Thyroid gland (tissue), 4 donors: ENCODE measurements at regions not wholly inside any gene's neighbourhood (a gene's known extent, or its start where the extent isn't known, plus 50 kb on each side); places are given as distances from the start of the nearest gene placed in this dataset.
A peak's percentile ranks its signal among the peaks of the same experiment; 100 is the strongest.

ENCODE experiments used
- CTCF ChIP-seq, 6 experiments: fragments of 200-600 bp in 3 of 6; fragments of 450-650 bp in 3 of 6; sonication (generic) in 3 of 6; IDR thresholded peaks; one replicate each; pipeline ENCODE4 v1.5.1; 2016 to 2019; ENCODE audit warnings: antibody characterized with exemption in 6 of 6, mild to moderate bottlenecking in 2 of 6, inconsistent platforms in 1 of 6, moderate library complexity in 1 of 6
- POLR2A ChIP-seq, 2 donors: fragments of 450-650 bp; IDR thresholded peaks; one replicate each; pipeline ENCODE4 v1.6.1; 2017; ENCODE audit warnings: antibody characterized with exemption in 2 of 2, mild to moderate bottlenecking in 2 of 2, moderate library complexity in 1 of 2

- TF ChIP-seq CTCF (IDR thresholded peaks at IDR 0.05), result peak in 2 of 6 experiments; percentile 8 to 22
- no peak for TF ChIP-seq POLR2A (IDR thresholded peaks at IDR 0.05)
Measured at GRCh38 chr2:105990624-105991023, 203.5 kb downstream of the UXS1 start.
